ENCODE measurements at regions not wholly inside any gene's neighbourhood (a gene's known extent, or its start where the extent isn't known, plus 50 kb on each side); places are given as distances from the start of the nearest gene placed in this dataset.

GRCh38 chr17:31748881-31749280, 110.2 kb downstream of the COPRS start:
- Histone ChIP-seq H3K27ac (ENCODE audit: low read depth, low read length) (no peak overlapping the region), H3K27me3 (ENCODE audit: control insufficient read depth, insufficient read depth, low read length) (no peaks in the 10 kb centered on the region), H3K4me3 (ENCODE audit: low read depth, low read length) (no peak overlapping the region), H3K9ac (ENCODE audit: low read depth, low read length) (no peak overlapping the region), H3K4me1 (ENCODE audit: control insufficient read depth, insufficient read depth, low read length) (peaks cover 2% of the 10 kb centered on the region; the same call in 1 of the 2 replicates), H3K9me3 (ENCODE audit: control insufficient read depth, insufficient read depth, low read length) (no peaks in the 10 kb centered on the region), H3K36me3 (ENCODE audit: control insufficient read depth, insufficient read depth, low read length) (no peaks in the 10 kb centered on the region)

- Histone ChIP-seq H3K4me3 (ENCODE audit: low read depth, low read length) (no peak overlapping the region), H3K9me3 (ENCODE audit: control insufficient read depth, insufficient read depth, low read length) (no peaks in the 10 kb centered on the region), H3K9ac (ENCODE audit: low read depth, low read length) (no peak overlapping the region), H3K36me3 (ENCODE audit: control insufficient read depth, insufficient read depth, low read length) (no peaks in the 10 kb centered on the region), H3K27me3 (ENCODE audit: control insufficient read depth, insufficient read depth, low read length) (no peaks in the 10 kb centered on the region; the same call in 1 of the 2 replicates), H3K4me1 (ENCODE audit: control insufficient read depth, insufficient read depth, low read length) (peaks cover 4% of the 10 kb centered on the region; the same call in 1 of the 2 replicates), H3K27ac (ENCODE audit: low read depth, low read length) (no peak overlapping the region)
These were observed 112.1 kb downstream of the COPRS start for GRCh38 chr17:31746884-31747495.

- Histone ChIP-seq H3K4me1 (ENCODE audit: control insufficient read depth, insufficient read depth, low read length) (peaks cover 5% of the 10 kb centered on the region; the same call in 1 of the 2 replicates), H3K9ac (ENCODE audit: low read depth, low read length) (no peak overlapping the region), H3K27me3 (ENCODE audit: control insufficient read depth, insufficient read depth, low read length) (no peaks in the 10 kb centered on the region; the same call in 1 of the 2 replicates), H3K27ac (ENCODE audit: low read depth, low read length) (no peak overlapping the region), H3K36me3 (ENCODE audit: control insufficient read depth, insufficient read depth, low read length) (no peaks in the 10 kb centered on the region), H3K9me3 (ENCODE audit: control insufficient read depth, insufficient read depth, low read length) (no peaks in the 10 kb centered on the region), H3K4me3 (ENCODE audit: low read depth, low read length) (no peak overlapping the region)
These were observed 113.0 kb downstream of the COPRS start for GRCh38 chr17:31745964-31746600.

GRCh38 chr17:31744511-31744951, 114.5 kb downstream of the COPRS start:
- Histone ChIP-seq H3K27ac (ENCODE audit: low read depth, low read length) (no peak overlapping the region), H3K36me3 (ENCODE audit: control insufficient read depth, insufficient read depth, low read length) (no peaks in the 10 kb centered on the region), H3K9me3 (ENCODE audit: control insufficient read depth, insufficient read depth, low read length) (no peaks in the 10 kb centered on the region), H3K27me3 (ENCODE audit: control insufficient read depth, insufficient read depth, low read length) (no peaks in the 10 kb centered on the region; the same call in 1 of the 2 replicates), H3K4me1 (ENCODE audit: control insufficient read depth, insufficient read depth, low read length) (peaks cover 8% of the 10 kb centered on the region; the same call in 1 of the 2 replicates), H3K4me3 (ENCODE audit: low read depth, low read length) (no peak overlapping the region), H3K9ac (ENCODE audit: low read depth, low read length) (no peak overlapping the region)

- Histone ChIP-seq H3K4me3 (ENCODE audit: low read depth, low read length) (no peak overlapping the region), H3K36me3 (ENCODE audit: control insufficient read depth, insufficient read depth, low read length) (no peaks in the 10 kb centered on the region), H3K9me3 (ENCODE audit: control insufficient read depth, insufficient read depth, low read length) (no peaks in the 10 kb centered on the region), H3K9ac (ENCODE audit: low read depth, low read length) (no peak overlapping the region), H3K27ac (ENCODE audit: low read depth, low read length) (no peak overlapping the region), H3K27me3 (ENCODE audit: control insufficient read depth, insufficient read depth, low read length) (no peaks in the 10 kb centered on the region; the same call in 1 of the 2 replicates), H3K4me1 (ENCODE audit: control insufficient read depth, insufficient read depth, low read length) (peaks cover 8% of the 10 kb centered on the region; the same call in 1 of the 2 replicates)
These were observed 115.2 kb downstream of the COPRS start for GRCh38 chr17:31743797-31744196.

- no peak overlapping the region for H3K27ac ChIP-seq (ENCODE audit: low read depth, low read length)
- H3K9me3 ChIP-seq (ENCODE audit: control insufficient read depth, insufficient read depth, low read length): no peaks in the 10 kb centered on the region
- no peak overlapping the region for H3K9ac ChIP-seq (ENCODE audit: low read depth, low read length)
- no peaks in the 10 kb centered on the region for H3K36me3 ChIP-seq (ENCODE audit: control insufficient read depth, insufficient read depth, low read length)
- no peaks in the 10 kb centered on the region; the same call in 1 of the 2 replicates for H3K27me3 ChIP-seq (ENCODE audit: control insufficient read depth, insufficient read depth, low read length)
- H3K4me1 ChIP-seq (ENCODE audit: control insufficient read depth, insufficient read depth, low read length): peaks cover 8% of the 10 kb centered on the region; the same call in 1 of the 2 replicates
- H3K4me3 ChIP-seq (ENCODE audit: low read depth, low read length): no peak overlapping the region
These were observed 117.7 kb downstream of the COPRS start for GRCh38 chr17:31741371-31741770.

GRCh38 chr17:31740611-31741082, 118.4 kb downstream of the COPRS start:
- Histone ChIP-seq H3K4me3 (ENCODE audit: low read depth, low read length) (no peak overlapping the region), H3K9me3 (ENCODE audit: control insufficient read depth, insufficient read depth, low read length) (no peaks in the 10 kb centered on the region), H3K27me3 (ENCODE audit: control insufficient read depth, insufficient read depth, low read length) (no peaks in the 10 kb centered on the region; the same call in 1 of the 2 replicates), H3K9ac (ENCODE audit: low read depth, low read length) (no peak overlapping the region), H3K27ac (ENCODE audit: low read depth, low read length) (no peak overlapping the region), H3K36me3 (ENCODE audit: control insufficient read depth, insufficient read depth, low read length) (no peaks in the 10 kb centered on the region), H3K4me1 (ENCODE audit: control insufficient read depth, insufficient read depth, low read length) (peaks cover 8% of the 10 kb centered on the region; the same call in 1 of the 2 replicates)

- Histone ChIP-seq H3K4me1 (ENCODE audit: control insufficient read depth, insufficient read depth, low read length) (peaks cover 8% of the 10 kb centered on the region; the same call in 1 of the 2 replicates), H3K4me3 (ENCODE audit: low read depth, low read length) (no peak overlapping the region), H3K27ac (ENCODE audit: low read depth, low read length) (no peak overlapping the region), H3K9me3 (ENCODE audit: control insufficient read depth, insufficient read depth, low read length) (no peaks in the 10 kb centered on the region), H3K9ac (ENCODE audit: low read depth, low read length) (no peak overlapping the region), H3K27me3 (ENCODE audit: control insufficient read depth, insufficient read depth, low read length) (no peaks in the 10 kb centered on the region; the same call in 1 of the 2 replicates), H3K36me3 (ENCODE audit: control insufficient read depth, insufficient read depth, low read length) (no peaks in the 10 kb centered on the region)
These were observed 119.9 kb downstream of the COPRS start for GRCh38 chr17:31738996-31739699.

- Histone ChIP-seq H3K4me1 (ENCODE audit: control insufficient read depth, insufficient read depth, low read length) (0 out of 2 replicates have a peak, but pooled peaks cover 4% of the 10 kb centered on the region), H3K27me3 (ENCODE audit: control insufficient read depth, insufficient read depth, low read length) (no peaks in the 10 kb centered on the region; the same call in 1 of the 2 replicates), H3K9me3 (ENCODE audit: control insufficient read depth, insufficient read depth, low read length) (no peaks in the 10 kb centered on the region), H3K4me3 (ENCODE audit: low read depth, low read length) (no peak overlapping the region), H3K9ac (ENCODE audit: low read depth, low read length) (no peak overlapping the region), H3K27ac (ENCODE audit: low read depth, low read length) (no peak overlapping the region), H3K36me3 (ENCODE audit: control insufficient read depth, insufficient read depth, low read length) (no peaks in the 10 kb centered on the region)
These were observed 120.6 kb downstream of the COPRS start for GRCh38 chr17:31738488-31738887.

- Histone ChIP-seq H3K9ac (ENCODE audit: low read depth, low read length) (no peak overlapping the region), H3K27me3 (ENCODE audit: control insufficient read depth, insufficient read depth, low read length) (no peaks in the 10 kb centered on the region; the same call in 1 of the 2 replicates), H3K9me3 (ENCODE audit: control insufficient read depth, insufficient read depth, low read length) (no peaks in the 10 kb centered on the region), H3K36me3 (ENCODE audit: control insufficient read depth, insufficient read depth, low read length) (no peaks in the 10 kb centered on the region), H3K4me1 (ENCODE audit: control insufficient read depth, insufficient read depth, low read length) (0 out of 2 replicates have a peak, but pooled peaks cover 4% of the 10 kb centered on the region), H3K27ac (ENCODE audit: low read depth, low read length) (no peak overlapping the region), H3K4me3 (ENCODE audit: low read depth, low read length) (no peak overlapping the region)
These were observed 121.0 kb downstream of the COPRS start for GRCh38 chr17:31738067-31738466.

Measured in HUES48 (cell line).